GM12878 (cell line): ENCODE measurements at regions not wholly inside any gene's neighbourhood (a gene's known extent, or its start where the extent isn't known, plus 50 kb on each side); places are given as distances from the start of the nearest gene placed in this dataset.

Source experiments
- ATAC-seq: fragments of 200-7000 bp; cut with Tn5 transposase; 3 replicates; pipeline ENCODE4 v1.9.1; 2020; ENCODE audit warnings: mild to moderate bottlenecking, moderate library complexity
- BruUV-seq: library from RNA; stranded (reverse); fragments of 400-500 nt; replicated peaks from 2 replicates; lab custom pipeline; 2021; lab: Mats Ljungman, UMichigan
- CTCF ChIA-PET: fragments of 300-600 bp; sonication (Branson Sonifier 250); formaldehyde crosslinking; extraction: SDS; loops from one replicate; lab custom pipeline; 2021; ENCODE audit warnings: inconsistent platforms; lab: Yijun Ruan, JAX
- POLR2A ChIA-PET: fragments of 350-600 bp; formaldehyde crosslinking; extraction: SDS; loops from one replicate; lab custom pipeline; 2021; ENCODE audit warnings: inconsistent platforms; lab: Charles Lee
- RAD21 ChIA-PET: fragments of 300-600 bp; sonication (Branson Sonifier 250); formaldehyde crosslinking; loops from one replicate; lab custom pipeline; 2023; ENCODE audit warnings: antibody characterized with exemption; ENCODE audit not compliant: unreplicated experiment; lab: Charles Lee
- SMC1A ChIA-PET: fragments of 300-600 bp; sonication (Branson Sonifier 250); formaldehyde crosslinking; loops from one replicate; lab custom pipeline; 2023; ENCODE audit not compliant: unreplicated experiment, uncharacterized antibody; lab: Charles Lee
- DNase-seq: peaks from one replicate; pipeline ENCODE4 v3.0.0-alpha.2; 2011; ENCODE audit warnings: low read depth, low spot score
- FAIRE-seq: peaks from 3 replicates; lab custom pipeline; 2011; peaks lifted over from hg19 to GRCh38; lab: Jason Lieb, UNC
- H2AFZ ChIP-seq: 2 replicates; pipeline ENCODE4 v1.6.0; 2011; ENCODE audit warnings: low read depth, low read length, control low read depth; ENCODE audit not compliant: control insufficient read depth
- H3K27ac ChIP-seq: 2 replicates; pipeline ENCODE4 v1.5.1; 2011; ENCODE audit warnings: control low read depth; ENCODE audit not compliant: control insufficient read depth, insufficient read depth
- H3K27me3 ChIP-seq, 2 experiments: replicated peaks in 1 of 2; 2 replicates each; pipeline versions ENCODE4 v1.6.0 to v1.6.1; 2011; ENCODE audit warnings: low read length in 1 of 2; ENCODE audit not compliant: control insufficient read depth in 2 of 2, insufficient read depth in 2 of 2
- H3K36me3 ChIP-seq, 2 experiments: 2 replicates each; pipeline ENCODE4 v1.5.1; 2011; ENCODE audit warnings: low read length in 1 of 2; ENCODE audit not compliant: control insufficient read depth in 2 of 2, insufficient read depth in 2 of 2
- H3K4me1 ChIP-seq: 2 replicates; pipeline ENCODE4 v1.6.1; 2011; ENCODE audit warnings: mild to moderate bottlenecking, low read length, moderate library complexity, mixed read lengths; ENCODE audit not compliant: control insufficient read depth, insufficient read depth
- H3K4me2 ChIP-seq: 2 replicates; pipeline ENCODE4 v1.6.0; 2011; ENCODE audit warnings: control low read depth; ENCODE audit not compliant: control insufficient read depth, insufficient read depth
- H3K4me3 ChIP-seq: fragments of 200-600 bp; sonication (generic); 2 replicates; pipeline ENCODE4 v1.5.1; 2016
- H3K79me2 ChIP-seq: 2 replicates; pipeline ENCODE4 v1.6.0; 2011; ENCODE audit warnings: low read length; ENCODE audit not compliant: control insufficient read depth, insufficient read depth
- H3K9ac ChIP-seq: 2 replicates; pipeline ENCODE4 v1.8.0; 2011; ENCODE audit warnings: low read length, control low read depth, mixed read lengths; ENCODE audit not compliant: control insufficient read depth, insufficient read depth
- H3K9me3 ChIP-seq: replicated peaks from 3 replicates; pipeline ENCODE4 v1.5.1; 2011; ENCODE audit warnings: mild to moderate bottlenecking, low read length; ENCODE audit not compliant: control insufficient read depth, insufficient read depth
- H4K20me1 ChIP-seq: 2 replicates; pipeline ENCODE4 v1.6.0; 2011; ENCODE audit not compliant: control insufficient read depth, insufficient read depth
- CEBPB ChIP-seq, 2 experiments: fragments of 150-350 bp in 1 of 2; IDR thresholded peaks; 2 replicates each; pipeline ENCODE4 v1.6.1; 2012 to 2014; ENCODE audit warnings: low read depth in 2 of 2, low read length in 2 of 2, borderline replicate concordance in 1 of 2, inconsistent platforms in 1 of 2
- EGR1 ChIP-seq, 2 experiments: IDR thresholded peaks; 1 replicate in 1 of 2; 2 replicates in 1 of 2; pipeline ENCODE4 v1.6.1; 2011 to 2012; ENCODE audit warnings: low read depth in 2 of 2, low read length in 2 of 2, borderline replicate concordance in 1 of 2, mild to moderate bottlenecking in 1 of 2, moderate library complexity in 1 of 2
- FOS ChIP-seq: IDR thresholded peaks from 3 replicates; pipeline ENCODE4 v1.6.1; 2011; ENCODE audit warnings: borderline replicate concordance; ENCODE audit not compliant: insufficient read length; ENCODE audit errors: extremely low read depth
- NR2C1 ChIP-seq: fragments of 450-650 bp; IDR thresholded peaks from 2 replicates; pipeline ENCODE4 v1.6.1; 2017; ENCODE audit warnings: antibody characterized with exemption, mild to moderate bottlenecking, moderate library complexity
- POLR2A ChIP-seq: IDR thresholded peaks from 2 replicates; pipeline ENCODE4 v1.6.1; 2011; ENCODE audit warnings: low read depth, mild to moderate bottlenecking, low read length
- SIX5 ChIP-seq: IDR thresholded peaks from 2 replicates; pipeline ENCODE4 v1.6.1; 2011; ENCODE audit warnings: mild to moderate bottlenecking, low read depth, low read length, moderate library complexity; ENCODE audit not compliant: severe bottlenecking
- SMAD5 ChIP-seq: IDR thresholded peaks from 2 replicates; pipeline ENCODE4 v1.6.1; 2016; ENCODE audit warnings: antibody characterized with exemption, low read depth
- WRNIP1 ChIP-seq: IDR thresholded peaks from 2 replicates; pipeline ENCODE4 v1.6.1; 2011; ENCODE audit warnings: low read depth, low read length, improper control_type of control experiment, borderline replicate concordance
- WGBS: methylation state at CpG from one replicate; pipeline ENCODE4 v1.1.6; 2016; ENCODE audit warnings: low lambda C conversion rate; ENCODE audit not compliant: insufficient replicate concordance, insufficient coverage; ENCODE audit errors: missing lambda C conversion rate; 5-methylcytosine and 5-hydroxymethylcytosine counted together
- in situ Hi-C: fragments of 300-500 bp; cut with MboI; formaldehyde crosslinking; loops from 9 replicates; pipeline ENCODE4 v1.14.3; 2018; ENCODE audit warnings: mixed read lengths
- intact Hi-C: fragments of 100-400 bp; cut with micrococcal nuclease; formaldehyde crosslinking; loops from one replicate; pipeline ENCODE4 v1.14.2; 2022; ENCODE audit not compliant: unreplicated experiment
- TF ChIP-seq, protein P1 (sequence below): fragments of 450-650 bp; IDR thresholded peaks from 2 replicates; pipeline ENCODE4 v1.6.1; 2017; ENCODE audit warnings: mild to moderate bottlenecking, moderate library complexity
- TF ChIP-seq, protein P2 (sequence below): fragments of 450-650 bp; IDR thresholded peaks from 2 replicates; pipeline ENCODE4 v1.6.1; 2017; ENCODE audit warnings: low read depth, mild to moderate bottlenecking, moderate library complexity
- TF ChIP-seq, protein P3 (sequence below): IDR thresholded peaks from 2 replicates; pipeline ENCODE4 v1.6.1; 2012; ENCODE audit warnings: mild to moderate bottlenecking, low read depth, low read length
- TF ChIP-seq, protein P4 (sequence below): IDR thresholded peaks from 2 replicates; pipeline ENCODE4 v1.6.1; 2011; ENCODE audit warnings: mild to moderate bottlenecking, low read depth, low read length, moderate library complexity; ENCODE audit not compliant: insufficient replicate concordance

DNA sequence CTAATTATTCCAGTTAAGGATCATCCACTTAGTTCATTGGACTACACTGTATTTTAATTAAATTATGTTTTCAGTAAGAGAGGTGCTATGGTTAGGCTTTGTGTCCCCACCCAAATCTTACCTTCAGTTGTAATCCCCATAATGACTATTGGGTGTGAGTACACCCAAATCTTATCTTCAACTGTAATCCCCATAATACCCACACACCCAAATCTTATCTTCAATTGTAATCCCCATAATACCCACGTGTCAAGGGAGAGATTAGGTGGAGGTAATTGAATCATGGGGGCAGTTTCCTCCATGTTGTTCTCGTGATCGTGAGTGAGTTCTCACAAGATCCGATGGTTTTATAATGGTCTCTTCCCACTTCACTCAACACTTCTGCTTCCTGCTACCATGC lies 208.0 kb upstream of the PHACTR1 start:
- Histone ChIP-seq H4K20me1 (no peaks in the 10 kb centered on the region), H3K9me3 (no peaks in the 10 kb centered on the region), H2AFZ (no peak overlapping the region), H3K36me3 (no peaks in the 10 kb centered on the region), H3K27me3 (no peaks in the 10 kb centered on the region), H3K9ac (no peak overlapping the region), H3K4me3 (no peak overlapping the region), H3K27ac (no peak overlapping the region), H3K4me2 (no peak overlapping the region), H3K4me1 (no peaks in the 10 kb centered on the region), H3K79me2 (no peaks in the 10 kb centered on the region)
- no peak for ATAC-seq
- whole genome bisulfite sequencing: 47% methylated on average over 4 of the region's 4 CpGs
- ChIA-PET POLR2A (no interaction called here), SMC1A (interaction anchor here (0.7 to 2.5 kb wide), 6 partner anchors 24 to 217 kb away, joined by 3 to 15 read pairs (median 6); partner anchors contain the start of gene EDN1), RAD21 (interaction anchor here (0.6 to 1.0 kb wide), 2 partner anchors 26 to 1456 kb away, joined by 3 to 4 read pairs; no protein-coding TSS in a partner anchor), CTCF (interaction anchor here (1.2 to 1.4 kb wide), 2 partner anchors 95 to 214 kb away, joined by 3 to 4 read pairs; no protein-coding TSS in a partner anchor)
- BruUV-seq: no TSS peak
- DNase-seq: no peak
- TF ChIP-seq, protein P1, sequence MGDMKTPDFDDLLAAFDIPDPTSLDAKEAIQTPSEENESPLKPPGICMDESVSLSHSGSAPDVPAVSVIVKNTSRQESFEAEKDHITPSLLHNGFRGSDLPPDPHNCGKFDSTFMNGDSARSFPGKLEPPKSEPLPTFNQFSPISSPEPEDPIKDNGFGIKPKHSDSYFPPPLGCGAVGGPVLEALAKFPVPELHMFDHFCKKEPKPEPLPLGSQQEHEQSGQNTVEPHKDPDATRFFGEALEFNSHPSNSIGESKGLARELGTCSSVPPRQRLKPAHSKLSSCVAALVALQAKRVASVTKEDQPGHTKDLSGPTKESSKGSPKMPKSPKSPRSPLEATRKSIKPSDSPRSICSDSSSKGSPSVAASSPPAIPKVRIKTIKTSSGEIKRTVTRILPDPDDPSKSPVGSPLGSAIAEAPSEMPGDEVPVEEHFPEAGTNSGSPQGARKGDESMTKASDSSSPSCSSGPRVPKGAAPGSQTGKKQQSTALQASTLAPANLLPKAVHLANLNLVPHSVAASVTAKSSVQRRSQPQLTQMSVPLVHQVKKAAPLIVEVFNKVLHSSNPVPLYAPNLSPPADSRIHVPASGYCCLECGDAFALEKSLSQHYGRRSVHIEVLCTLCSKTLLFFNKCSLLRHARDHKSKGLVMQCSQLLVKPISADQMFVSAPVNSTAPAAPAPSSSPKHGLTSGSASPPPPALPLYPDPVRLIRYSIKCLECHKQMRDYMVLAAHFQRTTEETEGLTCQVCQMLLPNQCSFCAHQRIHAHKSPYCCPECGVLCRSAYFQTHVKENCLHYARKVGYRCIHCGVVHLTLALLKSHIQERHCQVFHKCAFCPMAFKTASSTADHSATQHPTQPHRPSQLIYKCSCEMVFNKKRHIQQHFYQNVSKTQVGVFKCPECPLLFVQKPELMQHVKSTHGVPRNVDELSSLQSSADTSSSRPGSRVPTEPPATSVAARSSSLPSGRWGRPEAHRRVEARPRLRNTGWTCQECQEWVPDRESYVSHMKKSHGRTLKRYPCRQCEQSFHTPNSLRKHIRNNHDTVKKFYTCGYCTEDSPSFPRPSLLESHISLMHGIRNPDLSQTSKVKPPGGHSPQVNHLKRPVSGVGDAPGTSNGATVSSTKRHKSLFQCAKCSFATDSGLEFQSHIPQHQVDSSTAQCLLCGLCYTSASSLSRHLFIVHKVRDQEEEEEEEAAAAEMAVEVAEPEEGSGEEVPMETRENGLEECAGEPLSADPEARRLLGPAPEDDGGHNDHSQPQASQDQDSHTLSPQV: no peak
- TF ChIP-seq FOS (no peak), NR2C1 (no peak), WRNIP1 (no peak), CEBPB (IDR thresholded peaks at IDR 0.05; ENCODE audit: borderline replicate concordance in 1 of 2, low read depth in 2 of 2, low read length in 2 of 2) (no peak), SMAD5 (no peak), SIX5 (no peak), POLR2A (no peak), EGR1 (IDR thresholded peaks at IDR 0.05; ENCODE audit: borderline replicate concordance in 1 of 2, low read depth in 2 of 2, low read length in 2 of 2) (no peak)
- TF ChIP-seq, protein P2, sequence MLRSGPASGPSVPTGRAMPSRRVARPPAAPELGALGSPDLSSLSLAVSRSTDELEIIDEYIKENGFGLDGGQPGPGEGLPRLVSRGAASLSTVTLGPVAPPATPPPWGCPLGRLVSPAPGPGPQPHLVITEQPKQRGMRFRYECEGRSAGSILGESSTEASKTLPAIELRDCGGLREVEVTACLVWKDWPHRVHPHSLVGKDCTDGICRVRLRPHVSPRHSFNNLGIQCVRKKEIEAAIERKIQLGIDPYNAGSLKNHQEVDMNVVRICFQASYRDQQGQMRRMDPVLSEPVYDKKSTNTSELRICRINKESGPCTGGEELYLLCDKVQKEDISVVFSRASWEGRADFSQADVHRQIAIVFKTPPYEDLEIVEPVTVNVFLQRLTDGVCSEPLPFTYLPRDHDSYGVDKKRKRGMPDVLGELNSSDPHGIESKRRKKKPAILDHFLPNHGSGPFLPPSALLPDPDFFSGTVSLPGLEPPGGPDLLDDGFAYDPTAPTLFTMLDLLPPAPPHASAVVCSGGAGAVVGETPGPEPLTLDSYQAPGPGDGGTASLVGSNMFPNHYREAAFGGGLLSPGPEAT: no peak
- TF ChIP-seq, protein P3, sequence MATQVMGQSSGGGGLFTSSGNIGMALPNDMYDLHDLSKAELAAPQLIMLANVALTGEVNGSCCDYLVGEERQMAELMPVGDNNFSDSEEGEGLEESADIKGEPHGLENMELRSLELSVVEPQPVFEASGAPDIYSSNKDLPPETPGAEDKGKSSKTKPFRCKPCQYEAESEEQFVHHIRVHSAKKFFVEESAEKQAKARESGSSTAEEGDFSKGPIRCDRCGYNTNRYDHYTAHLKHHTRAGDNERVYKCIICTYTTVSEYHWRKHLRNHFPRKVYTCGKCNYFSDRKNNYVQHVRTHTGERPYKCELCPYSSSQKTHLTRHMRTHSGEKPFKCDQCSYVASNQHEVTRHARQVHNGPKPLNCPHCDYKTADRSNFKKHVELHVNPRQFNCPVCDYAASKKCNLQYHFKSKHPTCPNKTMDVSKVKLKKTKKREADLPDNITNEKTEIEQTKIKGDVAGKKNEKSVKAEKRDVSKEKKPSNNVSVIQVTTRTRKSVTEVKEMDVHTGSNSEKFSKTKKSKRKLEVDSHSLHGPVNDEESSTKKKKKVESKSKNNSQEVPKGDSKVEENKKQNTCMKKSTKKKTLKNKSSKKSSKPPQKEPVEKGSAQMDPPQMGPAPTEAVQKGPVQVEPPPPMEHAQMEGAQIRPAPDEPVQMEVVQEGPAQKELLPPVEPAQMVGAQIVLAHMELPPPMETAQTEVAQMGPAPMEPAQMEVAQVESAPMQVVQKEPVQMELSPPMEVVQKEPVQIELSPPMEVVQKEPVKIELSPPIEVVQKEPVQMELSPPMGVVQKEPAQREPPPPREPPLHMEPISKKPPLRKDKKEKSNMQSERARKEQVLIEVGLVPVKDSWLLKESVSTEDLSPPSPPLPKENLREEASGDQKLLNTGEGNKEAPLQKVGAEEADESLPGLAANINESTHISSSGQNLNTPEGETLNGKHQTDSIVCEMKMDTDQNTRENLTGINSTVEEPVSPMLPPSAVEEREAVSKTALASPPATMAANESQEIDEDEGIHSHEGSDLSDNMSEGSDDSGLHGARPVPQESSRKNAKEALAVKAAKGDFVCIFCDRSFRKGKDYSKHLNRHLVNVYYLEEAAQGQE: no peak
- TF ChIP-seq, protein P4, sequence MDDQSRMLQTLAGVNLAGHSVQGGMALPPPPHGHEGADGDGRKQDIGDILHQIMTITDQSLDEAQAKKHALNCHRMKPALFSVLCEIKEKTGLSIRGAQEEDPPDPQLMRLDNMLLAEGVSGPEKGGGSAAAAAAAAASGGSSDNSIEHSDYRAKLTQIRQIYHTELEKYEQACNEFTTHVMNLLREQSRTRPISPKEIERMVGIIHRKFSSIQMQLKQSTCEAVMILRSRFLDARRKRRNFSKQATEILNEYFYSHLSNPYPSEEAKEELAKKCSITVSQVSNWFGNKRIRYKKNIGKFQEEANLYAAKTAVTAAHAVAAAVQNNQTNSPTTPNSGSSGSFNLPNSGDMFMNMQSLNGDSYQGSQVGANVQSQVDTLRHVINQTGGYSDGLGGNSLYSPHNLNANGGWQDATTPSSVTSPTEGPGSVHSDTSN: no peak
- in situ Hi-C loops (no loop called here), intact Hi-C loops (no loop called here)
- FAIRE-seq: no peak
